ENCODE measurements at regions not wholly inside any gene's neighbourhood (a gene's known extent, or its start where the extent isn't known, plus 50 kb on each side); places are given as distances from the start of the nearest gene placed in this dataset.

DNA sequence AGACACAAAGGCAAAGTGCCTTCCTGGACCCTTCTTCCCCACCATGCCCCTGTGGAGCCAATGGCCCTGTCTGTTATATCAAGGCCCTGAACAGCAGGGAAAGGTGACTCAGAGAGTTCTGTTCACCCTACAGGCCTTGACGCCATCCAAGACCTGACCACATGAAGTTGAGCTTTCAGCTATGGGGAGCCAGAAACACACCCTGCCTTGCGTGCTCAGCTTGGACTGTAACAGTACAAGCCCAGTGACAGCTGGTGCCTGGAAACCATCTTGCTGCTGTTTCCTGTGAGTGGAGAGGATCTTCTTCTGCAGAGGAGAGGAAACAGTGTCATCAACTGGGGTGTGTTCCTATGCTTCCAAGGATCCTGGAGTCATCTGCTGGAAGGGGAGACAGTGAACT is 165.0 kb upstream of the IRF2BP2 start:
- TF ChIP-seq, protein P1, sequence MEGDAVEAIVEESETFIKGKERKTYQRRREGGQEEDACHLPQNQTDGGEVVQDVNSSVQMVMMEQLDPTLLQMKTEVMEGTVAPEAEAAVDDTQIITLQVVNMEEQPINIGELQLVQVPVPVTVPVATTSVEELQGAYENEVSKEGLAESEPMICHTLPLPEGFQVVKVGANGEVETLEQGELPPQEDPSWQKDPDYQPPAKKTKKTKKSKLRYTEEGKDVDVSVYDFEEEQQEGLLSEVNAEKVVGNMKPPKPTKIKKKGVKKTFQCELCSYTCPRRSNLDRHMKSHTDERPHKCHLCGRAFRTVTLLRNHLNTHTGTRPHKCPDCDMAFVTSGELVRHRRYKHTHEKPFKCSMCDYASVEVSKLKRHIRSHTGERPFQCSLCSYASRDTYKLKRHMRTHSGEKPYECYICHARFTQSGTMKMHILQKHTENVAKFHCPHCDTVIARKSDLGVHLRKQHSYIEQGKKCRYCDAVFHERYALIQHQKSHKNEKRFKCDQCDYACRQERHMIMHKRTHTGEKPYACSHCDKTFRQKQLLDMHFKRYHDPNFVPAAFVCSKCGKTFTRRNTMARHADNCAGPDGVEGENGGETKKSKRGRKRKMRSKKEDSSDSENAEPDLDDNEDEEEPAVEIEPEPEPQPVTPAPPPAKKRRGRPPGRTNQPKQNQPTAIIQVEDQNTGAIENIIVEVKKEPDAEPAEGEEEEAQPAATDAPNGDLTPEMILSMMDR (IDR thresholded peaks at IDR 0.05; ENCODE audit: low read length) = no peak
- TF ChIP-seq EZH2 (IDR thresholded peaks at IDR 0.05; ENCODE audit: borderline replicate concordance, low read length) = no peak
